Uterus (tissue), 2 donors: ENCODE measurements at regions not wholly inside any gene's neighbourhood (a gene's known extent, or its start where the extent isn't known, plus 50 kb on each side); places are given as distances from the start of the nearest gene placed in this dataset.

Experiments used
- POLR2A ChIP-seq, 2 donors: fragments of 450-650 bp; IDR thresholded peaks; one replicate each; pipeline ENCODE4 v1.6.1; 2016; ENCODE audit warnings: antibody characterized with exemption in 2 of 2, mild to moderate bottlenecking in 1 of 2, moderate library complexity in 1 of 2
- TF ChIP-seq, protein P1 (sequence below), 4 experiments: fragments of 200-600 bp in 2 of 4; fragments of 450-650 bp in 2 of 4; sonication (generic) in 2 of 4; IDR thresholded peaks; one replicate each; pipeline ENCODE4 v1.5.1; 2016 to 2019; ENCODE audit warnings: antibody characterized with exemption in 4 of 4, mild to moderate bottlenecking in 2 of 4, moderate library complexity in 1 of 4

DNA sequence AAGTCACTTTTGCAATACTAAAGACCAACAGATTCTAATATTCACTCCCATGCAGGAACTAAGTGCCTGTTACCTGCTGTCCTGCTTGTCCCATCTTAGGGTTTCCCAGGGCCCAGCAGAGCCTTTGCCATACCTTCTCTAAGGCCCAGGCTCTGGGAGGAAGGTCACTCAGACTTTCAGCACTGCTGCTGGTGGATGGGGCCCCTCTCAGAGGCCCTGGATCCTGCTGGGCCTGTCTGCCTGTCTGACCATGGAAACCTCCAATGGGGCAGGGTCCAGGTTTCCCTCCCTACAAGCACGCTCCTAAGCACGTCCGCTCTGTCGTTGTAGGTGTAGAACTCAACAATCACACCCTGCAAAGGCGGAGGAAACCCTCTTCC lies 75.1 kb downstream of the RRM2 start:
- TF ChIP-seq, protein P1, sequence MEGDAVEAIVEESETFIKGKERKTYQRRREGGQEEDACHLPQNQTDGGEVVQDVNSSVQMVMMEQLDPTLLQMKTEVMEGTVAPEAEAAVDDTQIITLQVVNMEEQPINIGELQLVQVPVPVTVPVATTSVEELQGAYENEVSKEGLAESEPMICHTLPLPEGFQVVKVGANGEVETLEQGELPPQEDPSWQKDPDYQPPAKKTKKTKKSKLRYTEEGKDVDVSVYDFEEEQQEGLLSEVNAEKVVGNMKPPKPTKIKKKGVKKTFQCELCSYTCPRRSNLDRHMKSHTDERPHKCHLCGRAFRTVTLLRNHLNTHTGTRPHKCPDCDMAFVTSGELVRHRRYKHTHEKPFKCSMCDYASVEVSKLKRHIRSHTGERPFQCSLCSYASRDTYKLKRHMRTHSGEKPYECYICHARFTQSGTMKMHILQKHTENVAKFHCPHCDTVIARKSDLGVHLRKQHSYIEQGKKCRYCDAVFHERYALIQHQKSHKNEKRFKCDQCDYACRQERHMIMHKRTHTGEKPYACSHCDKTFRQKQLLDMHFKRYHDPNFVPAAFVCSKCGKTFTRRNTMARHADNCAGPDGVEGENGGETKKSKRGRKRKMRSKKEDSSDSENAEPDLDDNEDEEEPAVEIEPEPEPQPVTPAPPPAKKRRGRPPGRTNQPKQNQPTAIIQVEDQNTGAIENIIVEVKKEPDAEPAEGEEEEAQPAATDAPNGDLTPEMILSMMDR (IDR thresholded peaks at IDR 0.05): no peak
- no peak for TF ChIP-seq POLR2A (IDR thresholded peaks at IDR 0.05)
